IMR-90 (cell line): ENCODE measurements at regions not wholly inside any gene's neighbourhood (a gene's known extent, or its start where the extent isn't known, plus 50 kb on each side); places are given as distances from the start of the nearest gene placed in this dataset.

Experiments
- CTCF ChIP-seq: conservative IDR thresholded peaks from 2 replicates; pipeline ENCODE4 v1.5.1; 2012; ENCODE audit warnings: mild to moderate bottlenecking, low read depth, low read length, improper control_type of control experiment
- MAFK ChIP-seq: IDR thresholded peaks from 2 replicates; pipeline ENCODE4 v1.6.1; 2012; ENCODE audit warnings: low read depth, low read length, improper control_type of control experiment
- MAZ ChIP-seq: IDR thresholded peaks from 2 replicates; pipeline ENCODE4 v1.6.1; 2012; ENCODE audit warnings: low read depth, mild to moderate bottlenecking, low read length, improper control_type of control experiment, moderate library complexity, borderline replicate concordance
- POLR2A ChIP-seq: IDR thresholded peaks from 2 replicates; pipeline ENCODE4 v1.6.1; 2012; ENCODE audit warnings: mild to moderate bottlenecking, low read depth, low read length
- RAD21 ChIP-seq: IDR thresholded peaks from 2 replicates; pipeline ENCODE4 v1.6.1; 2012; ENCODE audit warnings: low read length, improper control_type of control experiment
- SMC3 ChIP-seq: fragments of 150-350 bp; IDR thresholded peaks from 2 replicates; pipeline ENCODE4 v1.6.1; 2016; ENCODE audit warnings: low read depth, mild to moderate bottlenecking, antibody characterized with exemption, low read length, moderate library complexity
- USF2 ChIP-seq: fragments of 150-350 bp; IDR thresholded peaks from 2 replicates; pipeline ENCODE4 v1.6.1; 2017; ENCODE audit warnings: mild to moderate bottlenecking, antibody characterized with exemption, low read length, low read depth

GRCh38 chrX:85666471-85666870 lies 287.0 kb upstream of the POF1B start:
- TF ChIP-seq MAZ (no peak), CTCF (no peak), POLR2A (no peak), RAD21 (no peak), USF2 (no peak), SMC3 (no peak), MAFK (no peak)
